ENCODE measurements at regions not wholly inside any gene's neighbourhood (a gene's known extent, or its start where the extent isn't known, plus 50 kb on each side); places are given as distances from the start of the nearest gene placed in this dataset.

- ChIA-PET CTCF (interaction anchor here (0.5 kb wide), 1 partner anchor 8 kb away, joined by 3 read pairs; no protein-coding TSS in a partner anchor), POLR2A (no interaction called here), SMC1A (ENCODE audit: uncharacterized antibody, unreplicated experiment) (no interaction called here), RAD21 (ENCODE audit: unreplicated experiment) (no interaction called here)
- Histone ChIP-seq H3K79me2 (ENCODE audit: control insufficient read depth, insufficient read depth, low read length) (no peaks in the 10 kb centered on the region), H3K4me3 (no peak overlapping the region), H3K9me3 (replicated peaks; ENCODE audit: control insufficient read depth, insufficient read depth, low read length) (no peaks in the 10 kb centered on the region), H3K4me1 (ENCODE audit: control insufficient read depth, insufficient read depth, low read length) (no peaks in the 10 kb centered on the region), H3K36me3 (ENCODE audit: control insufficient read depth in 2 of 2, insufficient read depth in 2 of 2, low read length in 1 of 2) (no peaks in the 10 kb centered on the region), H3K27ac (ENCODE audit: control insufficient read depth, insufficient read depth) (no peak overlapping the region), H3K4me2 (ENCODE audit: control insufficient read depth, insufficient read depth) (no peak overlapping the region), H3K9ac (ENCODE audit: control insufficient read depth, insufficient read depth, low read length) (no peak overlapping the region), H2AFZ (ENCODE audit: control insufficient read depth, low read depth, low read length) (no peak overlapping the region), H4K20me1 (ENCODE audit: control insufficient read depth, insufficient read depth) (no peaks in the 10 kb centered on the region; the same call in 1 of the 2 replicates), H3K27me3 (replicated peaks in 1 of 2; ENCODE audit: control insufficient read depth in 2 of 2, insufficient read depth in 2 of 2, low read length in 1 of 2) (no peaks in the 10 kb centered on the region)
- BruUV-seq (replicated peaks), result no TSS peak
- no peak for DNase-seq (ENCODE audit: low read depth, low spot score)
- TF ChIP-seq EED (IDR thresholded peaks at IDR 0.05; ENCODE audit: low read depth), result no peak
- TF ChIP-seq BCLAF1 (IDR thresholded peaks at IDR 0.05), result no peak
- no peak for TF ChIP-seq RFX5 (IDR thresholded peaks at IDR 0.05; ENCODE audit: low read depth, low read length)
- no peak for TF ChIP-seq LARP7 (IDR thresholded peaks at IDR 0.05)
- TF ChIP-seq MXI1 (IDR thresholded peaks at IDR 0.05; ENCODE audit: low read depth, low read length), result no peak
- TF ChIP-seq YBX1 (IDR thresholded peaks at IDR 0.05), result no peak
- in situ Hi-C loops (cut with MboI) (no loop called here), intact Hi-C loops (cut with micrococcal nuclease; ENCODE audit: unreplicated experiment) (no loop called here)
- WGBS (ENCODE audit: insufficient coverage, insufficient replicate concordance, low lambda C conversion rate, missing lambda C conversion rate), result 4% methylated on average over 3 of the region's 3 CpGs
- ATAC-seq, result no peak
- no peak for FAIRE-seq
These were observed 83.0 kb downstream of the ARL4A start for GRCh38 chr7:12770227-12770975.

Measured in GM12878 (cell line).